Activated T-cell treated with anti-CD3 and anti-CD28 coated beads for 24 hours (primary cell): ENCODE measurements at regions not wholly inside any gene's neighbourhood (a gene's known extent, or its start where the extent isn't known, plus 50 kb on each side); places are given as distances from the start of the nearest gene placed in this dataset.
"Not testable (repeated sequence)": the region's sequence is repeated elsewhere in the genome, so short reads cannot be mapped to it uniquely, and the experiment has no call there.

Source experiments
- DNase-seq: peaks from one replicate; pipeline ENCODE4 v3.0.0-alpha.2; 2020; ENCODE audit warnings: low read depth

- no peak for DNase-seq
Observed at GRCh38 chr13:58908019-58908679, 1255.6 kb downstream of the DIAPH3 start.

DNA sequence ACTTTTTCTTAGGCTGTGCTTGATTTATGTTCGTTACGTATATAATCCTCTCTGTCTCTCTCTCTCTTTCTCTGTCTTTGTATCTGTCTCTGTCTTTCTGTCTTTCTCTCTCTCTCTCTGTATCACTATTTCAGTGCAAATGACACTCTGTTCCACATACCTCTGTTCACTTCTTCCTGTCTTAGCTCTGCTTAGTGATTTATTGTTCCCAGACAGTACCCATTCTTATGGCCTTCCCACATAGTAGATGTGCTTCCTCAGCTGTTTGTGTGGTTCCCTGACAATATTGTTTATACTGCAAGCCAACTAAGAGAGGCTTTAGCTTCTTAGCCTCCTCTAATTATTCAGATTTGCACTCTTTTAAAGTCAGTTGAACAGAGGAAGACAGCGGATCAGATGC lies 1244.2 kb downstream of the DIAPH3 start:
- no peak for DNase-seq

- no peak for DNase-seq
Observed at GRCh38 chr13:58921129-58921528, 1242.6 kb downstream of the DIAPH3 start.

DNA sequence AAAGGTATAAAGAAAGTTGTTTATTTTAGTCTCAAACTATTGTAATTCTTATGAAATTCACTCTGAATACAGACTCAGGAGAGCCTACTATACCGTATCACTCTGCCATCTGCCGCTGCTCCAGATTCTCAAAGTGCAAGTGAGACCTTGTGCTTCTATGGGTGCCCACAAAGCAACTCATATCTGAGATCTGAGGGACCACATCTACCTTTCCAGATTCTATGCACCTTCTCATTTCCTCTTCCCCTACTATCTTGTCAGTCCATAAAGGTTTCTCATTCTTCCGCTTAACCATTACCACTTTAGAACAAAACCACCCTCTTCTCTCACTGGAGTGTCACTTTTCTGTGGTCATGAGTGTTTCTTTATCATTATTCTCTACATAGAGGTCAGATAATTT lies 1236.9 kb downstream of the DIAPH3 start:
- DNase-seq: no peak

GRCh38 chr13:58933475-58933874 lies 1230.3 kb downstream of the DIAPH3 start:
- no peak for DNase-seq

GRCh38 chr13:58935689-58936088 lies 1228.0 kb downstream of the DIAPH3 start:
- DNase-seq: no peak

- no peak for DNase-seq
Observed at GRCh38 chr13:58946274-58946673, 1217.5 kb downstream of the DIAPH3 start.

GRCh38 chr13:58949646-58950045 lies 1214.1 kb downstream of the DIAPH3 start:
- DNase-seq: no peak

- DNase-seq: no peak
Observed at GRCh38 chr13:58950911-58951310, 1212.8 kb downstream of the DIAPH3 start.

DNA sequence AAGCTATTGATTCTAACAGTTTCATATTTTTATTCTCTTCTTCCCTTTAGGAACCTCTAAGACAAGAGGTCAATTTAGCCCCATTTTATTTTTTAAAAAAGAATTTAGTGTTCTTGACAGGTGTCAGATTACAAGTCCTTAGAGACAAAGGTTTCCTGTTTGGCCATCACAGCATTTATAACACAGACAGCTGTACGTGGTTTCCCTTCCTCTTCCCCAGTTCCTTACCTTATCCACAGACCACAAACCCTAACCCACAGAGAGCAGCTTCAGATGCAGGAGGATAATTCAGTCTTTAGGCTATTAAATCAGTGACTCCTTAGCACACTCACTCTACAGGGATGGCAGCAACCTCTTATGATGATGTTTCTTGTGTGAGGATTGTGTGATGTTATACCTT lies 1210.1 kb downstream of the DIAPH3 start:
- DNase-seq: no peak

- no peak for DNase-seq
Observed at GRCh38 chr13:58955546-58956385, 1208.0 kb downstream of the DIAPH3 start.

DNA sequence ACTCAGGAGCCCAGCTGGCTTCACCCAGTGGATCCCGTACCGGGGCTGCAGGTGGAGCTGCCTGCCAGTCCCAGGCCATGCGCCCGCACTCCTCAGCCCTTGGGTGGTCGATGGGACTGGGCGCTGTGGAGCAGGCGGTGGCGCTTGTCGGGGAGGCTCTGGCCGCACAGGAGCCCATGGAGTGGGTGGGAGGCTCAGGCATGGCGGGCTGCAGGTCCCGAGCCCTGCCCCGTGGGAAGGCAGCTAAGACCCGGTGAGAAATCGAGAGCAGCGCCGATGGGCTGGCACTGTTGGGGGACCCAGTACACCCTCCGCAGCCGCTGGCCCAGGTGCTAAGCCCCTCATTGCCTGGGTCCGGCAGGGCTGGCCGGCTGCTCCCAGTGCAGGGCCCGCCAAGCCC lies 1205.6 kb downstream of the DIAPH3 start:
- not testable (repeated sequence) for DNase-seq

DNA sequence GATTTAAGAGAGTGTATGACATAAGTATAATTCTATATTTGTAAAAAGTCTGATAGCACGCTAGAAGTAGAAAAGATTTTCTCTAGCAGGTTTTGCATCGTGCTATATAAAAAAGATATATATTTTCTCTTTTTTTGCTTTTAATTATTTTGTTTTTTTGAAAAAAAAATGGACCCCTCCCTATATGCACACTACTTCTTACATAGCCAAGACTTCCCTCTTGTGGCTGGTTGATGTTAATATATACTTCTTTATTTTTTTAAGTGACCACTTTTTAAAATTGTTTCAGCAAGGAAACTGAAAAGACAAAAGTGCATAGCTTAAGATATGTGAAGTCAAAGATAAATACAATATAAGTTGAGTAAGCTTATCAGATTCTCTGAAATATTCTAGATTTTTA lies 1202.8 kb downstream of the DIAPH3 start:
- DNase-seq: no peak

DNA sequence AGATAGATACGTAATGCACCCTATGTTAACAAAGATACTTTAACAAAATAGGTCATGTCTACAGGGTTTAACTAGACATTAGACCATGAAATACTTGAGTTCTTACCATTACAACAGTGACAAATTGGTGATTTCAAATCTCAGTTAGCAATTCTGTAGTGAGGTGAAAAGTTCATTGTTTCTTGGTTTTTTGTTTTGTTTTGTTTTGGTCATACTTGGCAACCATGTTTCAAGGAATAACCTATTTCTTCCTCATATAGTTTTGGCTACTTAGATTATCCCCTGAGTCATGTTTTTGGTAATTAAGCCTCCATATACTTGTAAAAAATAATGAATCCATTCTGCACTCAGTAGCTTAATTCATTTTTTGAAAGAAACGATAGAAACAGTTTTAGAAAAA lies 1200.4 kb downstream of the DIAPH3 start:
- no peak for DNase-seq

- no peak for DNase-seq
Observed at GRCh38 chr13:58964048-58964447, 1199.7 kb downstream of the DIAPH3 start.

- no peak for DNase-seq
Observed at GRCh38 chr13:58977085-58977484, 1186.6 kb downstream of the DIAPH3 start.

DNA sequence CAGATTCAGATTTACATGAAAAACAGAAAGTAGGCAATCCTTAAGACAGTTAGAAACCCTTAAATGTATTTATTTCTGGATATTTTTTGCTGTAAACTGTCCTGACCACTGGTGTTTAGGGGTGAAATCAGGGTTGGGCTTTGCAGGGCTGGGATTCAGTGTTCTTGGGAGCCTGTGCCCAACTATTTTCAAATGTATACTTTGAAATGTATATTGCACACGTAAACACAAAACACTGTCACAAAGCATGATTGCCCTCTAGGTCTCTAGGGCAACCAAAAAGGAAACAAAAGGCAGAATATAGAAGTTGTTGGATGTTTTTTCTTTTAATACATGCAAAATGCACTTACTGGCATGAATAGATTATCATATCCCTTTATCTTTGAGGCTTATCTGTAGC lies 1185.4 kb downstream of the DIAPH3 start:
- DNase-seq: no peak

DNA sequence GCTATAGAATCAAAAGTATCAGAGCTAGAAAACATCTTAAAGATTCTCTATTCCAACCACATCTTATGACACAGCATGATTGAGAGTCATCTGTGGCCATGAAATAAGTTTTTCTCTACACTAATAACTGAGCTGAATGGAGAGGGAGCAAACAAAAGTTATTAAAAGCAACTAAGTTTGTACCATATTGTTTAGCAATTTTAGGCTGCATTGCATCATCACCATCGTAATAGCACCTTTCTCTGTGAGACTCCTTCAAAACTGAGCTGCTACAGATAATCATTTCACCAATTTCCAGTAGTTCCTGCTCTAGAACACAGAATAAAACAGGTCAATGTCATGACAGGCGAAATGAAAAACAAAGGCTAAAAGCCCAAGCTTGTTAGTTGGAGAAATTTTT lies 1183.9 kb downstream of the DIAPH3 start:
- DNase-seq: no peak

- DNase-seq: no peak
Observed at GRCh38 chr13:58985845-58986244, 1177.9 kb downstream of the DIAPH3 start.

DNA sequence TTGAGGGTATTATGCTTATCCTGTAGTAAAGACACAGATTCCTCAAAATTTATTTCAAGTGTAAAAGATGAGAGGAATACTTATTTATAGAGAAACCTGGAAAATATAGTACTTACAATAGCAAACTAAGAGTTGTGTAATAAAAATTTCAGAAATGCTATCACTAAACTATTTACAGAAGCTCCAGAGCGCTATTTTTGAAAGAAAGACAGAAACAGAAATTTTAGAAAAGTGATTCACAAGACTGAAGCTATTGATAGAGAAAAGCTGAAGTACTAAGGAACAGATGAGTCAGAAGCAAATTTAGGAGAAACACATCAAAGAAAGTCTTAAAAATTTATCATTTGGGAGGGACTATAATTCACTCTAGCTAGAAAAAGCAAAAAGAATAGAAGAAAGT lies 1174.2 kb downstream of the DIAPH3 start:
- no peak for DNase-seq

- DNase-seq: no peak
Observed at GRCh38 chr13:58991826-58992477, 1171.8 kb downstream of the DIAPH3 start.

DNA sequence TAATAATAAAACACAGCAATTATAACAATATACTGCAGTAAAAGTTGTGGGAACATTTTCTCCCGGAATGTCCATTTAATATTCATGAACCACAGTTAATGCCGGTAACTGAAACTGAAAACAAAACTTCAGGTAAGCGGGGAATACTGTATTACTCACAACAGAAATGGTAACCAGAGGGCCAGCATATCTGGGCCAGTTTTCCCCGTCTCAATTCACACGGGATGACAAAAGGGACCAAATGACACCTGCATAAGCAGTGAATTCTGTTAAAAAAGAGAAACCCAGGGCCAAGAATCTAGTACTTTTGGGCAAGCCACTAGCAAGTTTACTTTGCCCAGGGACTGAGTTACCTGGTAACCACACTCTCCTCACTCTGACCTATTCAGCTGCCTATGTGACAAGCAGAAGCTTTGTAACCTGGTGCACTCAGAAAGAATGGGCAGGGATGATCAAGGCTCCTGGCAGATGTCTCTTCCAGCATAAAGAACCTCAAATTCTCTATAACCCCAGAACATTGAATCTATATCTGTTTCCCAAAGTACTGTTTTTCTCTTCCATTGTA lies 1171.2 kb downstream of the DIAPH3 start:
- no peak for DNase-seq

GRCh38 chr13:58994077-58994476 lies 1169.7 kb downstream of the DIAPH3 start:
- no peak for DNase-seq
